ENCODE measurements at regions not wholly inside any gene's neighbourhood (a gene's known extent, or its start where the extent isn't known, plus 50 kb on each side); places are given as distances from the start of the nearest gene placed in this dataset.

- Histone ChIP-seq H3K4me1 (peaks cover 59% of the 10 kb centered on the region), H3K36me3 (no peaks in the 10 kb centered on the region), H3K9me3 (replicated peaks) (no peaks in the 10 kb centered on the region), H3K27me3 (ENCODE audit: low read depth) (no peaks in the 10 kb centered on the region), H3K27ac (replicated peaks) (peak overlapping the region; percentile 54), H3K4me3 (no peak overlapping the region)
- no peak for TF ChIP-seq CTCF (IDR thresholded peaks at IDR 0.05; ENCODE audit: borderline replicate concordance)
- intact Hi-C loops (cut with micrococcal nuclease) = loop anchor here (10.0 kb wide), 1 partner anchor 428 kb away; no protein-coding TSS in a partner anchor
- no peak for DNase-seq
Measured at GRCh38 chr1:185672719-185673360, 61.4 kb upstream of the HMCN1 start.

GRCh38 chr1:185670187-185670627 lies 64.0 kb upstream of the HMCN1 start:
- H3K27ac ChIP-seq (replicated peaks) = peak overlapping the region; percentile 5
- TF ChIP-seq CTCF (IDR thresholded peaks at IDR 0.05; ENCODE audit: borderline replicate concordance) = peak; percentile 72
- H3K4me1 ChIP-seq = peaks cover 50% of the 10 kb centered on the region
- H3K9me3 ChIP-seq (replicated peaks) = no peaks in the 10 kb centered on the region
- DNase-seq = no peak
- peak overlapping the region; percentile 5 for H3K4me3 ChIP-seq
- no peaks in the 10 kb centered on the region for H3K27me3 ChIP-seq (ENCODE audit: low read depth)
- intact Hi-C loops (cut with micrococcal nuclease) = loop anchor here (10.0 kb wide), 1 partner anchor 425 kb away; no protein-coding TSS in a partner anchor
- H3K36me3 ChIP-seq = no peaks in the 10 kb centered on the region

GRCh38 chr1:185668013-185668412 lies 66.2 kb upstream of the HMCN1 start:
- TF ChIP-seq CTCF (IDR thresholded peaks at IDR 0.05; ENCODE audit: borderline replicate concordance) = no peak
- Histone ChIP-seq H3K4me3 (no peak overlapping the region), H3K27ac (replicated peaks) (peak overlapping the region; percentile 25), H3K9me3 (replicated peaks) (no peaks in the 10 kb centered on the region), H3K4me1 (peaks cover 34% of the 10 kb centered on the region), H3K36me3 (no peaks in the 10 kb centered on the region), H3K27me3 (ENCODE audit: low read depth) (no peaks in the 10 kb centered on the region)
- intact Hi-C loops (cut with micrococcal nuclease) = no loop called here
- DNase-seq = no peak

GRCh38 chr1:185666582-185666981 lies 67.6 kb upstream of the HMCN1 start:
- intact Hi-C loops (cut with micrococcal nuclease) = no loop called here
- TF ChIP-seq CTCF (IDR thresholded peaks at IDR 0.05; ENCODE audit: borderline replicate concordance) = no peak
- H3K4me1 ChIP-seq = peaks cover 31% of the 10 kb centered on the region
- H3K27ac ChIP-seq (replicated peaks) = no peak overlapping the region
- H3K4me3 ChIP-seq = no peak overlapping the region
- no peaks in the 10 kb centered on the region for H3K36me3 ChIP-seq
- no peaks in the 10 kb centered on the region for H3K9me3 ChIP-seq (replicated peaks)
- DNase-seq = no peak
- no peaks in the 10 kb centered on the region for H3K27me3 ChIP-seq (ENCODE audit: low read depth)

- Histone ChIP-seq H3K27me3 (ENCODE audit: low read depth) (no peaks in the 10 kb centered on the region), H3K9me3 (replicated peaks) (no peaks in the 10 kb centered on the region), H3K36me3 (no peaks in the 10 kb centered on the region), H3K4me3 (no peak overlapping the region), H3K27ac (replicated peaks) (no peak overlapping the region), H3K4me1 (peaks cover 16% of the 10 kb centered on the region)
- no peak for DNase-seq
- intact Hi-C loops (cut with micrococcal nuclease) = no loop called here
- TF ChIP-seq CTCF (IDR thresholded peaks at IDR 0.05; ENCODE audit: borderline replicate concordance) = no peak
Measured at GRCh38 chr1:185663771-185664296, 70.4 kb upstream of the HMCN1 start.
